Ishikawa (cell line): ENCODE measurements at regions not wholly inside any gene's neighbourhood (a gene's known extent, or its start where the extent isn't known, plus 50 kb on each side); places are given as distances from the start of the nearest gene placed in this dataset.

Experiments
- CREB1 ChIP-seq: IDR thresholded peaks from 2 replicates; pipeline ENCODE4 v1.6.1; 2012; ENCODE audit warnings: low read depth
- EGR1 ChIP-seq: IDR thresholded peaks from 2 replicates; pipeline ENCODE4 v1.6.1; 2012
- EP300 ChIP-seq: IDR thresholded peaks from 2 replicates; pipeline ENCODE4 v1.6.1; 2012; ENCODE audit warnings: borderline replicate concordance
- FOXM1 ChIP-seq: IDR thresholded peaks from 2 replicates; pipeline ENCODE4 v1.6.1; 2012; ENCODE audit warnings: low read depth, borderline replicate concordance
- NFIC ChIP-seq: IDR thresholded peaks from 2 replicates; pipeline ENCODE4 v1.6.1; 2012
- RAD21 ChIP-seq: IDR thresholded peaks from 2 replicates; pipeline ENCODE4 v1.6.1; 2012; ENCODE audit warnings: low read depth
- TAF1 ChIP-seq: IDR thresholded peaks from 2 replicates; pipeline ENCODE4 v1.6.1; 2012; ENCODE audit warnings: low read depth, mild to moderate bottlenecking
- TCF12 ChIP-seq: IDR thresholded peaks from 2 replicates; pipeline ENCODE4 v1.6.1; 2012; ENCODE audit warnings: low read depth
- YY1 ChIP-seq: IDR thresholded peaks from 2 replicates; pipeline ENCODE4 v1.6.1; 2012; ENCODE audit warnings: low read depth
- TF ChIP-seq, protein P1 (sequence below): IDR thresholded peaks from 2 replicates; pipeline ENCODE4 v1.6.1; 2012; ENCODE audit warnings: low read depth, mild to moderate bottlenecking
- TF ChIP-seq, protein P2 (sequence below): IDR thresholded peaks from 2 replicates; pipeline ENCODE4 v1.6.1; 2012

DNA sequence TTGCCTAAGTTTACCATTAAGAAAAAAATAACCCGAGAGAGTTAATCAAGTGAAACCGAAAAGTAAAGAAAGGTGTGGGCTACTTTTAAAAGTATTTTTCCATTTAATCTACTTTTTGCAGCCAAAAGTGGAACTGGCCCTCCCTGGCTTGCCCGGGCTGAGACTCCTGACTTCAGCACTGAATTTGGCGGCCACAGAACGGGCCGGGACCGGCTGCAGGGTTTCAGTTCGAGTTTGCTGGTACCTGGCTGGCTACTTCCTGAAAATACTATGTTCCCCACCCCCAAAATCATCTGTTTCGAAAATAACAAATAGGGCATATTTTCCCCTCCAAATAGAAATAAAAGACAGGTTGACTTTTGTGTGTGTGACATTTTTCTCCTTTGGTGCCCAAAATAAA lies 173.4 kb upstream of the EXOC2 start:
- TF ChIP-seq, protein P1, sequence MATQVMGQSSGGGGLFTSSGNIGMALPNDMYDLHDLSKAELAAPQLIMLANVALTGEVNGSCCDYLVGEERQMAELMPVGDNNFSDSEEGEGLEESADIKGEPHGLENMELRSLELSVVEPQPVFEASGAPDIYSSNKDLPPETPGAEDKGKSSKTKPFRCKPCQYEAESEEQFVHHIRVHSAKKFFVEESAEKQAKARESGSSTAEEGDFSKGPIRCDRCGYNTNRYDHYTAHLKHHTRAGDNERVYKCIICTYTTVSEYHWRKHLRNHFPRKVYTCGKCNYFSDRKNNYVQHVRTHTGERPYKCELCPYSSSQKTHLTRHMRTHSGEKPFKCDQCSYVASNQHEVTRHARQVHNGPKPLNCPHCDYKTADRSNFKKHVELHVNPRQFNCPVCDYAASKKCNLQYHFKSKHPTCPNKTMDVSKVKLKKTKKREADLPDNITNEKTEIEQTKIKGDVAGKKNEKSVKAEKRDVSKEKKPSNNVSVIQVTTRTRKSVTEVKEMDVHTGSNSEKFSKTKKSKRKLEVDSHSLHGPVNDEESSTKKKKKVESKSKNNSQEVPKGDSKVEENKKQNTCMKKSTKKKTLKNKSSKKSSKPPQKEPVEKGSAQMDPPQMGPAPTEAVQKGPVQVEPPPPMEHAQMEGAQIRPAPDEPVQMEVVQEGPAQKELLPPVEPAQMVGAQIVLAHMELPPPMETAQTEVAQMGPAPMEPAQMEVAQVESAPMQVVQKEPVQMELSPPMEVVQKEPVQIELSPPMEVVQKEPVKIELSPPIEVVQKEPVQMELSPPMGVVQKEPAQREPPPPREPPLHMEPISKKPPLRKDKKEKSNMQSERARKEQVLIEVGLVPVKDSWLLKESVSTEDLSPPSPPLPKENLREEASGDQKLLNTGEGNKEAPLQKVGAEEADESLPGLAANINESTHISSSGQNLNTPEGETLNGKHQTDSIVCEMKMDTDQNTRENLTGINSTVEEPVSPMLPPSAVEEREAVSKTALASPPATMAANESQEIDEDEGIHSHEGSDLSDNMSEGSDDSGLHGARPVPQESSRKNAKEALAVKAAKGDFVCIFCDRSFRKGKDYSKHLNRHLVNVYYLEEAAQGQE, result no peak
- no peak for TF ChIP-seq EGR1
- TF ChIP-seq, protein P2, sequence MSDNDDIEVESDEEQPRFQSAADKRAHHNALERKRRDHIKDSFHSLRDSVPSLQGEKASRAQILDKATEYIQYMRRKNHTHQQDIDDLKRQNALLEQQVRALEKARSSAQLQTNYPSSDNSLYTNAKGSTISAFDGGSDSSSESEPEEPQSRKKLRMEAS, result no peak
- TF ChIP-seq YY1, result no peak
- TF ChIP-seq TCF12, result no peak
- TF ChIP-seq EP300, result no peak
- no peak for TF ChIP-seq RAD21
- no peak for TF ChIP-seq NFIC
- no peak for TF ChIP-seq TAF1
- TF ChIP-seq CREB1, result no peak
- TF ChIP-seq FOXM1, result no peak
